ENCODE measurements at regions not wholly inside any gene's neighbourhood (a gene's known extent, or its start where the extent isn't known, plus 50 kb on each side); places are given as distances from the start of the nearest gene placed in this dataset.

- FAIRE-seq (no peak), DNase-seq (ENCODE audit: insufficient read length, low spot score) (no peak)
- no peak for TF ChIP-seq POLR2A (IDR thresholded peaks at IDR 0.05; ENCODE audit: low read depth, low read length)
Measured at GRCh38 chr6:6704103-6705060, 115.9 kb downstream of the LY86 start.

DNA sequence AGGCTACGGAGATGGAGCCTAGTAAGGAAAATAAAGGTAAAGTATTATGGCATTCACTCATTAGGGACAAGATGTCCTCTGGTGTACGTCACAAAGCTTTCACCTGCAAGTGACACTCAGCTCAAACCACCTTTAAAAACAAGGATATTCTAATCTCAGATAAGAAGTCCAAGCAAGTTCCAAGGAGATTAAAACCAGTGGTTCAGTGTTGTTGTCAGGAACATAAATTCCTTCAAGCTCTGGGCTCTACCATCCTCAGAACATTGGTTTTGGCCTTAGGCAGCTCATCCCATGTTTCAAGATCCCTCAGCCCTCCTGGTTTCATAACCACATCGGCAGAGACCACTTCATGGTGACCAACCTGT is 116.5 kb downstream of the LY86 start:
- TF ChIP-seq POLR2A (IDR thresholded peaks at IDR 0.05; ENCODE audit: low read depth, low read length): no peak
- FAIRE-seq (no peak), DNase-seq (ENCODE audit: insufficient read length, low spot score) (no peak)

- FAIRE-seq (no peak), DNase-seq (ENCODE audit: insufficient read length, low spot score) (no peak)
- no peak for TF ChIP-seq POLR2A (IDR thresholded peaks at IDR 0.05; ENCODE audit: low read depth, low read length)
Measured at GRCh38 chr6:6705915-6706675, 117.6 kb downstream of the LY86 start.

- FAIRE-seq (no peak), DNase-seq (ENCODE audit: insufficient read length, low spot score) (no peak)
- no peak for TF ChIP-seq POLR2A (IDR thresholded peaks at IDR 0.05; ENCODE audit: low read depth, low read length)
Measured at GRCh38 chr6:6707143-6707542, 118.6 kb downstream of the LY86 start.

- FAIRE-seq (no peak), DNase-seq (ENCODE audit: insufficient read length, low spot score) (no peak)
- TF ChIP-seq POLR2A (IDR thresholded peaks at IDR 0.05; ENCODE audit: low read depth, low read length): no peak
Measured at GRCh38 chr6:6709106-6709505, 120.6 kb downstream of the LY86 start.

GRCh38 chr6:6711031-6711785 is 122.7 kb downstream of the LY86 start:
- TF ChIP-seq POLR2A (IDR thresholded peaks at IDR 0.05; ENCODE audit: low read depth, low read length): no peak
- no peak for FAIRE-seq
- no peak for DNase-seq (ENCODE audit: insufficient read length, low spot score)

DNA sequence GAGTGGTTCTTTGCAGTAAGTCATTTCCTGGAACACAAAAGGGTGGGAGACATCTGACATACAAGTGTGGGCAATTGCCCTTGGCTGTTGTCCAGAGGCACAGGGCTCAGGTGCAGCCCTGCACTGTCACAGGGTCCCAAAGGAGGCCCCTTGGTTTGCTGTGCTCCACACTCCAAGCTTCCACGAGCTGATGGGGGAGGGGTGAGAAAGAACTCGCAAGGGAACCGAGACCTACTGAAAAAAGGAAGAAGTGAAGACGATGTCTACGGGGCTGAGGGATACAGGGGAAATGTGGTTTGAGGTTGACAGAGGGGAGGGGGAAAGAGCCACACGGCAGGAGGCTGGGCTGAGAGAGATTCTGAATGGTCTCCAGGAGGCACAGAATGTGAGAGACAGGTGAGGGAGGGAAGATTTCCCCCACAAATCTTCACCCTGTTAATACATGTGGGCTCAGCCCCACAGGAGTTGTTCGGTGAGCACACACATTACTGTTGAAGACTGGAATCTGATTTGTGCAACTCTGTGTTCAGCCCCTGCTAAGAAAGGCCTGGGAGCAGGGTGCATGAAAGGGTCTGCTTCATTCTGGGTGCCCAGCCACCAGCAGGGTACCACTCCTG is 123.4 kb downstream of the LY86 start:
- FAIRE-seq (no peak), DNase-seq (ENCODE audit: insufficient read length, low spot score) (no peak)
- no peak for TF ChIP-seq POLR2A (IDR thresholded peaks at IDR 0.05; ENCODE audit: low read depth, low read length)

GRCh38 chr6:6712449-6713403 is 124.2 kb downstream of the LY86 start:
- peak; percentile 84 for DNase-seq (ENCODE audit: insufficient read length, low spot score)
- no peak for TF ChIP-seq POLR2A (IDR thresholded peaks at IDR 0.05; ENCODE audit: low read depth, low read length)
- peak; percentile 50 for FAIRE-seq

DNA sequence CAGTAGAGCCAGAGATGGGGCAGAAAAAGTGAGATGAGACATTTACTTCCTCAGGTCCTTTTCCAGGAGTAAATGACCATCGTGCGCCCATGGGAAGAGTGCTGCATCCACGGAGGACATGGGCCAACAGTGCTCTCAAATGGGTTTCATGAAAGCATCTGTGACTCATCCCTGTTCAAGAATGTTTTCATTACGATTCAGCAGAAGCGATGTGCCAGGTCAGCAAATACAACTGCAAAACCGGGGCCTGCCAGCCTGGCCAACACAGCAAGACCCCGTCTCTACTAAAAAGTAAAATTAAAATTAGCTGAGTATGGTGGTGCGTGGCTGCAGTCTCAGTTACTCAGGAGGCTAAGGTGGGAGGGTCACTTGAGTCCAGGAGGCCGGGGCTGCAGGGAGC is 125.1 kb downstream of the LY86 start:
- FAIRE-seq (no peak), DNase-seq (ENCODE audit: insufficient read length, low spot score) (no peak)
- no peak for TF ChIP-seq POLR2A (IDR thresholded peaks at IDR 0.05; ENCODE audit: low read depth, low read length)

GRCh38 chr6:6714118-6714897 is 125.8 kb downstream of the LY86 start:
- no peak for FAIRE-seq
- no peak for TF ChIP-seq POLR2A (IDR thresholded peaks at IDR 0.05; ENCODE audit: low read depth, low read length)
- DNase-seq (ENCODE audit: insufficient read length, low spot score): no peak

GRCh38 chr6:6714953-6715352 is 126.4 kb downstream of the LY86 start:
- DNase-seq (ENCODE audit: insufficient read length, low spot score) (no peak), FAIRE-seq (no peak)
- no peak for TF ChIP-seq POLR2A (IDR thresholded peaks at IDR 0.05; ENCODE audit: low read depth, low read length)

GRCh38 chr6:6715465-6715864 is 126.9 kb downstream of the LY86 start:
- FAIRE-seq (no peak), DNase-seq (ENCODE audit: insufficient read length, low spot score) (no peak)
- TF ChIP-seq POLR2A (IDR thresholded peaks at IDR 0.05; ENCODE audit: low read depth, low read length): no peak
